Body of pancreas (tissue), 4 donors: ENCODE measurements at regions not wholly inside any gene's neighbourhood (a gene's known extent, or its start where the extent isn't known, plus 50 kb on each side); places are given as distances from the start of the nearest gene placed in this dataset.

Source experiments
- CTCF ChIP-seq, 7 experiments: fragments of 450-650 bp in 4 of 7; fragments of 200-600 bp in 3 of 7; sonication (generic) in 3 of 7; IDR thresholded peaks; one replicate each; pipeline ENCODE4 v1.5.1; 2016 to 2019; ENCODE audit warnings: antibody characterized with exemption in 7 of 7
- POLR2A ChIP-seq, 3 donors: fragments of 450-650 bp; IDR thresholded peaks; one replicate each; pipeline ENCODE4 v1.6.1; 2016; ENCODE audit warnings: antibody characterized with exemption in 3 of 3, mild to moderate bottlenecking in 2 of 3

DNA sequence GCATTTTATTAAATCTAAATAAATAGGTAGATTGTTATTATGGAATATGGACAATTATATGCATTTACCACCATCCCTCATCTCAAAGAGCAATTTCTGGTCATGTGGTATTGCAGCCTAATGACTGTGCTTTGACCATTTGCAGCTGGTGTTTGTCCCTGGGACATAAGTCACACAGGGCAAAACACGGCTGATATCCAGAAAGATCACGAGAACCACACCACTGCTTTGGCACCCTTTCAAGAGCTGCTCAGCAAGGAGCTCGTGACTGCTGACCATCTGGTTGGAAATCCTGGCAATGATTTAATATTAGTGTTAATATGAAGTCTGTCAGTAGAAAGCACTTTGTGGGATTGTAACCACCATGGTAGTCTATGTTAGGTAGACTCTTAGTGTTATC, 545.0 kb downstream of the GBA3 start:
- TF ChIP-seq CTCF (IDR thresholded peaks at IDR 0.05) = no peak
- TF ChIP-seq POLR2A (IDR thresholded peaks at IDR 0.05) = no peak
